Upper lobe of left lung (tissue), 6 donors: ENCODE measurements at regions not wholly inside any gene's neighbourhood (a gene's known extent, or its start where the extent isn't known, plus 50 kb on each side); places are given as distances from the start of the nearest gene placed in this dataset.

ENCODE experiments used
- ATAC-seq, 2 donors: fragments of 200-7000 bp; cut with Tn5 transposase; one replicate each; pipeline ENCODE4 v1.9.1; 2022; ENCODE audit warnings: mild to moderate bottlenecking in 2 of 2, moderate library complexity in 2 of 2; ENCODE audit not compliant: low FRiP score in 2 of 2
- DNase-seq, 2 donors: peaks; one replicate each; pipeline ENCODE4 v3.0.0-alpha.2; 2019 to 2020
- H3K27ac ChIP-seq, 4 donors: fragments of 200-600 bp; sonication (generic); one replicate each; pipeline ENCODE4 v1.5.1; 2016 to 2019
- H3K27me3 ChIP-seq, 4 donors: fragments of 200-600 bp; sonication (generic); one replicate each; pipeline ENCODE4 v1.5.1; 2017 to 2019
- H3K36me3 ChIP-seq, 4 donors: fragments of 200-600 bp; sonication (generic); one replicate each; pipeline ENCODE4 v1.5.1; 2016 to 2019
- H3K4me1 ChIP-seq, 4 donors: fragments of 200-600 bp; sonication (generic); one replicate each; pipeline ENCODE4 v1.5.1; 2018 to 2019
- H3K4me3 ChIP-seq, 4 donors: fragments of 200-600 bp; sonication (generic); one replicate each; pipeline ENCODE4 v1.5.1; 2017 to 2019; ENCODE audit warnings: mild to moderate bottlenecking in 2 of 4, moderate library complexity in 1 of 4
- H3K9me3 ChIP-seq, 4 donors: fragments of 200-600 bp; sonication (generic); one replicate each; pipeline ENCODE4 v1.5.1; 2018 to 2019
- EP300 ChIP-seq, 4 donors: sonication (generic); formaldehyde crosslinking; IDR thresholded peaks; one replicate each; pipeline ENCODE4 v1.5.1; 2017; ENCODE audit warnings: antibody characterized with exemption in 4 of 4, control low read depth in 2 of 4
- POLR2A ChIP-seq, 4 donors: fragments of 450-650 bp; IDR thresholded peaks; one replicate each; pipeline ENCODE4 v1.5.1; 2016 to 2017; ENCODE audit warnings: antibody characterized with exemption in 4 of 4, mild to moderate bottlenecking in 2 of 4
- POLR2AphosphoS5 ChIP-seq, 2 donors: sonication (generic); formaldehyde crosslinking; IDR thresholded peaks; one replicate each; pipeline ENCODE4 v1.5.1; 2017; ENCODE audit warnings: antibody characterized with exemption in 2 of 2
- WGBS, 2 donors: methylation state at CpG; one replicate each; pipeline ENCODE4 v1.1.5; 2017 to 2018; 5-methylcytosine and 5-hydroxymethylcytosine counted together
- TF ChIP-seq, protein P1 (sequence below), 6 experiments: fragments of 450-650 bp in 4 of 6; fragments of 200-600 bp in 2 of 6; sonication (generic) in 2 of 6; IDR thresholded peaks; one replicate each; pipeline ENCODE4 v1.5.1; 2016 to 2019; ENCODE audit warnings: antibody characterized with exemption in 6 of 6
- donor health status: DM: no; HTN: no; CAD: no; lungs with moderate emphysema.
- donor health status: DM: no; HTN: yes; CAD: no; lungs with severe emphysema.

DNA sequence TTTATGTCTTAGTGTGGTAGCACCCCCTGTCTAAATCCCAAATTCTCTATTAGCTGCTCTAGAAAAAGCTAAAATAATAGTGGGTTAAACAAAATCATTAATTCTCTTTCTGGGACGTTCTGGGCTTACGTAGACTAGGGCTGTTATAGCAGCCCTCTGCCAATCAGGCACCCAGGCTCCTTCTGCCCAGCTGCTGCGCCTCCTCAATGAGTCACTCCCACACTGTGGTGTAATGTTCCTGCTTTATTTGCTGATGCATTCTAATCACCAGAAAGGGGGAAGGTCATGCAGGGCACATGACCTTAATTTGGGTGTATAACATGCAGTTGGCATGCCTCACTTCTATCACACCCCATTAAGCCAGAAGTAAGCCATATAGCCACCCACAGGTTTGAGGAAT, 294.5 kb downstream of the GALC start:
- Histone ChIP-seq H3K9me3 (no peaks in the 10 kb centered on the region), H3K27me3 (no peaks in the 10 kb centered on the region), H3K36me3 (no peaks in the 10 kb centered on the region), H3K4me3 (no peak overlapping the region), H3K27ac (no peak overlapping the region), H3K4me1 (no peaks in the 10 kb centered on the region)
- WGBS, 2 donors, result 69 to 71% methylated on average over 3 of the region's 3 CpGs
- ATAC-seq, result peak in 1 of 2 donors; percentile 49
- no peak for DNase-seq
- TF ChIP-seq, protein P1, sequence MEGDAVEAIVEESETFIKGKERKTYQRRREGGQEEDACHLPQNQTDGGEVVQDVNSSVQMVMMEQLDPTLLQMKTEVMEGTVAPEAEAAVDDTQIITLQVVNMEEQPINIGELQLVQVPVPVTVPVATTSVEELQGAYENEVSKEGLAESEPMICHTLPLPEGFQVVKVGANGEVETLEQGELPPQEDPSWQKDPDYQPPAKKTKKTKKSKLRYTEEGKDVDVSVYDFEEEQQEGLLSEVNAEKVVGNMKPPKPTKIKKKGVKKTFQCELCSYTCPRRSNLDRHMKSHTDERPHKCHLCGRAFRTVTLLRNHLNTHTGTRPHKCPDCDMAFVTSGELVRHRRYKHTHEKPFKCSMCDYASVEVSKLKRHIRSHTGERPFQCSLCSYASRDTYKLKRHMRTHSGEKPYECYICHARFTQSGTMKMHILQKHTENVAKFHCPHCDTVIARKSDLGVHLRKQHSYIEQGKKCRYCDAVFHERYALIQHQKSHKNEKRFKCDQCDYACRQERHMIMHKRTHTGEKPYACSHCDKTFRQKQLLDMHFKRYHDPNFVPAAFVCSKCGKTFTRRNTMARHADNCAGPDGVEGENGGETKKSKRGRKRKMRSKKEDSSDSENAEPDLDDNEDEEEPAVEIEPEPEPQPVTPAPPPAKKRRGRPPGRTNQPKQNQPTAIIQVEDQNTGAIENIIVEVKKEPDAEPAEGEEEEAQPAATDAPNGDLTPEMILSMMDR (IDR thresholded peaks at IDR 0.05), result no peak
- TF ChIP-seq POLR2AphosphoS5 (IDR thresholded peaks at IDR 0.05) (no peak), POLR2A (IDR thresholded peaks at IDR 0.05) (no peak), EP300 (IDR thresholded peaks at IDR 0.05) (no peak)

DNA sequence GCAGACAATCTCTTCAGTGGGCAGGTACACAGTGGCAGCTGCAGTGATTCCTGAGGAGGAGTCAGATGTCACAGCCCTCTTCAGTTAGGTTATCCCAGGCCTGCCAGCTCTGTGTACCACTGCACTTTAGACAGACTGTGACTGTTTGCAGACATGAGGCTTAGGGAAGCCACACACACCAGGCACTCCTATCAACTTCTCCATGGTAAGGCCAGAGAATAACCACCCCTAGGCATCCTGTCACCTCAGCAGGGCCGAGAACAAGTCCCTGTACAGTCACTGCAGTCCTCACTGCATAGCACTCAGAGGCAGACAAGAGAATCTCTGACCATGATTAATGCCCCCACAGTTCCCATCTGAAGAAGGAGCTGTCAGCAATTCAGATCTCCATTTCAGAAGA, 296.5 kb downstream of the GALC start:
- ATAC-seq, result peak in 1 of 2 donors; percentile 17

DNA sequence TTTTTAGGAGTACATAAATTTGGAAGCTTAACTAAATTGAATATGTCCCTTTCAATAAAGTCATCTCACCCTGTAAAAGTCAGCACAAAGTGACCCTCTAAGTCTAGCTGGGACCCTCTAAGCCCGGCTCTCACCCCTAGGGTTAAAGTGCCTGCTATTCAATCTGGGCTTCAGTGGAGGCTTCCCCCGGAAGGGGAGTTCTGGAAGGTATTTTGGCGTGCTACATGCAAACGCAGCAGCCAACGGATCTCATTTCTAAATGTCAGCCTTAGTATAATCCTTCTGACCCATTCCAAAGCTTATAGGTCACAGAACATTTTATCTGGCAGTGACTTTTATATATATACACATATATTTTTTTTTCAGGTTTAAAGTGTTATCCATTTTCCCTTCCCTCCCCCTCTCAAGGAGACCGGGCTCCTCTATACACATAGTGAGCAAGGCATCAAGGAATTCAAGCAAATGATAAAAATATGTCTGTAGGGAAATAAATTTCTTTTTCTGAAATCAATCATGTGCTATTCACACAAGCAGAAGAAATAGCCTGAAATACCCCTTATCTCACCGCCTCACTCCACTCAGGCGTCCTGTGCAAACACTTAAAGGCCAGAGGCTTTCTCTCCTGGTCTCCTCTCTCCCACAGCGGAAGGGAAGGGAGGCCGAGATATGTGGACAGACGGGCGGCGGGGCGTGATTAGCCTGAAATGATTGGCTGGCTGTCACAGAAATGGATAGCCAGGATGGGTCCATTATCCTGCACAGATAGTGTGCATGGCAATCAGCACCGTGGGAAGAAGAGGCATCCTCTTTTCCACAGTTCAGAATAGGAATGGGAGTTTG, 301.7 kb downstream of the GALC start:
- Histone ChIP-seq H3K36me3 (no peaks in the 10 kb centered on the region), H3K27ac (no peak overlapping the region), H3K9me3 (no peaks in the 10 kb centered on the region), H3K27me3 (no peaks in the 10 kb centered on the region), H3K4me3 (no peak overlapping the region), H3K4me1 (peaks cover 0 to 4% (median 2%) of the 10 kb centered on the region in 4 donors)
- no peak for TF ChIP-seq POLR2A (IDR thresholded peaks at IDR 0.05)
- TF ChIP-seq, protein P1 (IDR thresholded peaks at IDR 0.05), result no peak
- no peak for TF ChIP-seq POLR2AphosphoS5 (IDR thresholded peaks at IDR 0.05)
- no peak for TF ChIP-seq EP300 (IDR thresholded peaks at IDR 0.05)
- peak in 1 of 2 donors; percentile 47 for DNase-seq
- ATAC-seq, result peak in 1 of 2 donors; percentile 56
- 19 to 30% methylated on average over 15 of the region's 15 CpGs for WGBS, 2 donors

More for the DNA sequence above, 296.5 kb downstream of the GALC start:
- Histone ChIP-seq H3K36me3 (no peaks in the 10 kb centered on the region), H3K27ac (no peak overlapping the region), H3K4me1 (no peaks in the 10 kb centered on the region), H3K9me3 (no peaks in the 10 kb centered on the region), H3K4me3 (no peak overlapping the region), H3K27me3 (no peaks in the 10 kb centered on the region)
- no peak for DNase-seq
- TF ChIP-seq, protein P1 (IDR thresholded peaks at IDR 0.05), result no peak
- 60 to 67% methylated on average over 1 of the region's 1 CpG for WGBS, 2 donors

DNA sequence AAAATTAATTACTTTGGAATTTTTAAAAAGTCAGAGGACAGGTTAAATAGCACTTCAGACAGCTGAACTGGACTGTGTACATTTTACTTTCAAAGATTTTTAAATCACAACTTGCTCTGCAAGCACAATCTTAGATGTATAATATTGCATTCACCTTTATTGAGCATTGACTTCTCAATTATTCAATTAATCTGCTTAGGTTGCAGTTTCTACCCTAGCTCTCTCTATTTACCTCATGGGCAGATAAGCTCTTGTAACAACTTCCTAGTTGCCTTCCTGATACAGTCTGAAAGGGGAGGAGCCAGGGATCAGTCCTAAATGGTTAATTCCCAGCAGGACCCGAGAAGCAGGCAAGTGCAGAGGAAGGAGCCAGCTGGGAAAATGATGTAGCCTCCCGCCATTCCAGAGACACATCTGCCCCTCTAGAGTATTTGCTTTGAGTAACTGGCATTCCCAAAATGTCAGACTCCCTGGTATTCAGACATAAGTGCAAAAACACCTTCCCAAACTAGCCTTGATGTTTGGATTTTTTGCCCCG, 302.8 kb downstream of the GALC start:
- no peak for DNase-seq
- Histone ChIP-seq H3K9me3 (no peaks in the 10 kb centered on the region), H3K4me1 (peaks cover 0 to 4% (median 2%) of the 10 kb centered on the region in 4 donors), H3K27ac (no peak overlapping the region), H3K27me3 (no peaks in the 10 kb centered on the region), H3K4me3 (no peak overlapping the region), H3K36me3 (no peaks in the 10 kb centered on the region)
- TF ChIP-seq POLR2A (IDR thresholded peaks at IDR 0.05), result no peak
- no peak for TF ChIP-seq POLR2AphosphoS5 (IDR thresholded peaks at IDR 0.05)
- no peak for TF ChIP-seq EP300 (IDR thresholded peaks at IDR 0.05)
- TF ChIP-seq, protein P1 (IDR thresholded peaks at IDR 0.05), result no peak
- ATAC-seq, result no peak
- 6 to 20% methylated on average over 3 of the region's 3 CpGs for WGBS, 2 donors
